ENCODE measurements at regions not wholly inside any gene's neighbourhood (a gene's known extent, or its start where the extent isn't known, plus 50 kb on each side); places are given as distances from the start of the nearest gene placed in this dataset.
"Not testable (repeated sequence)": the region's sequence is repeated elsewhere in the genome, so short reads cannot be mapped to it uniquely, and the experiment has no call there.

DNA sequence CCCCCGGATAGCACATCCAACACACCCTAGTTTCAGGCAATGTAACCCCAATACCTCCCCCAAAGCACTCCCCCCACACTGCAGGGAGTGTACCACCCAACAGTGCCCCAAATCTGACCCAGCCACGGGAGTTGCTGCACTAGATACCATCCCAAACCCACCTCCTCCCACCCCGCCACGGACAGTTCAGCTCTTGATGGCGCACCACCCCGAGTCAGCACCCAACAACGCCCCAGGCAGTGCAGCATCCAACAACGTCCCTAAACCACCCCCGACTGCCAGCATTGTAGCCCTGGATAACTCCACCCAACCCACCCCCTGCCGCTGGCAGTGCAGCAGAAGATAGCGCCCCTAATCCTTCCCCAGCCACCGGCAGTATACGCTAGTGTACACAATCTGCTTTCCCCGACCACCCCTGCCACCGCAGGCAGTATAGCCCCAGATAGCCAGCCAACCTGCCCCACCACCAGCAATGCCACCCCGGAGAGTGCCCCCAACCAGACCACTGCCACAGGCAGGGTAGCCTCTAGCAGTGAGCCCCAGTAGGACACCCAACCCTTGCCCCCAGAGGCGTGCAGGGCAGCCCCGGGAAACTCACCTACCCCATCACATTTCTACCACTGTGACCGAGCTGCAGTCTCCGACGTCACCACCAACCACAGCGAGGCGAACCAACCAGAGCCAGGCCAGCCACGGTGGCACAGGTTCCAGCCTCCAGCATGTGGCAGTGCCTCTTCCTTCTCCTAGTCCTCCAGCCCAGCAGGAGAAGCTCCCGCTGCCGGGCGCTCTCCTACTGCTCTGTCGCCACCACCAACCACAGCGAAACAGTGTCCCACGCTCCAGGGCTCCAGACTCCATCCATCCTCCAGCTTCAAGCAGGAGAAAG lies 178.1 kb downstream of the POTEB3 start:
- no peak for DNase-seq (ENCODE audit: low read depth in 2 of 2)

DNA sequence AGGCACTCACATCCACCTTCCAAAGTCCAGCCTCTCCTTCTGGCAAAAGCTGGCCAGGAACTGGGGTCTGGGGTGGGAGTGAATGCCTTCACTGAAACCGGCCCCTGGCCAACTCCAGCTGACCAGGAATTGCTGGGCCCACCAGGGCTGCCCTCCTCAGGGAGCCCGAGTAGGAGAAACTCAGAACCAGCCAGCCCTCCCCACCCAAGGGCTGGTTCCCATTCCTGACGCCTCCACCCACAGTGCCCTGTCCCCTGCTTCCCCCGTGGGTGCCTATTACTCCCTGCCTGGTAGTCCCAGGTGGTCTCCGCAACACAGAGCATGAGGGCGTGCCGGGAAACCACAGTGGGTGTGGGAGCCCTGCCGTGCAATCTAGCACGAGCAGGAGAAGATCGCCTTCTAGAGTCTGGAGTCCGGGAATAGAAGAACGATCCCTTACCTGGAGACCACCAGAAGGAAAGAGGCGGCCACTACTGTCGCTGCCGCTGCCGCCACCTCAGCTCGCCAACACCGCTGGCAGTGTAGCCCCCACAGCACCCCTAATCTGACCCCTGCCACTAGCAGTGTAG lies 178.8 kb downstream of the POTEB3 start:
- no peak for DNase-seq (ENCODE audit: low read depth in 2 of 2)

GRCh38 chr15:21260966-21261395 lies 179.3 kb downstream of the POTEB3 start:
- DNase-seq (ENCODE audit: low read depth in 2 of 2), result no peak

DNA sequence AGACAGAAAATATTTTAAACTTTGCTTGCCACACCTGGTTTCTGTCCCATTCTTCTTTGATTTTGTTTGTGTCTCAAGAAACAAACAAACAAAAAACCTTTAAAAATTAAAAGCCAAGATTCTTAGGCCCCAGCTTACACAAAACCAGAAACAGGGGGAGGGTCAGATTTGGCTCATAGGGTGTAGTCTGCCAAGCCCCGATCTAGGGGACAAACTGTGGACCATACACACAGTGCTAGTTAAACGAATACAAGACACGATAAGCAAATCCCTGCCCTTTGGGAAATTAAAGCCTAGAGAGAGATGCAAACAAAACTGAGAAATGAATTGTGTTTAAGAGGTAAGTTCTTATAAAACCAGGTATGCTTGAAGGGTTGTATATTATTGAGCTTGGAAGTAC lies 181.7 kb downstream of the POTEB3 start:
- not testable (repeated sequence) for DNase-seq (ENCODE audit: low read depth in 2 of 2)

DNA sequence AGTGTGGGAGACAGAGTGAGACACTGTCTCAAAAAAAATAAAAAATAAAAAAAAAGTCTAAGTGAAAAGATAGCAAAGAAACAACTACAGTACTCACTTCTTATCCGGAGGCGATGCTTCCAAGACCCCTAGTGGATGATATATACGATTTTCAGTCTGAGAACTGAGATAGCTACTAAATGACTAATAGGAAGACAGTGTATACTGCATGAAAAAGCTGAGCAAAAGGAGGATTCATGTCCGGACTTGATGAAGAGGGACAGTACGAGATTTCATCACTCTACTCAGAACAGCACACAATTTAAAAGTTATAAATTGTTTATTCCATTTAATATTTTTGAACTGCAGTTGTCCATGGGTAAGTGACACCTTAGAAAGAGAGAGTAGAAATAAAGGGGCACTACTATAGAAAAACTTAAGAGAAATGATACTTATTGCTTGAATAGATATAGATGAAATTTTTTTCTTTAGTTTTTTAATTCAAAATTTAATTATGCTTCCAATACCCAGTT lies 190.7 kb downstream of the POTEB3 start:
- not testable (repeated sequence) for DNase-seq (ENCODE audit: low read depth in 2 of 2)
